H1 (cell line): ENCODE measurements at regions not wholly inside any gene's neighbourhood (a gene's known extent, or its start where the extent isn't known, plus 50 kb on each side); places are given as distances from the start of the nearest gene placed in this dataset.

ENCODE experiments used
- BRCA1 ChIP-seq: IDR thresholded peaks from 2 replicates; pipeline ENCODE4 v1.6.1; 2012; ENCODE audit warnings: low read depth, low read length, improper control_type of control experiment
- CEBPB ChIP-seq: IDR thresholded peaks from 2 replicates; pipeline ENCODE4 v1.6.1; 2012; ENCODE audit warnings: low read depth, low read length
- CHD2 ChIP-seq: IDR thresholded peaks from 2 replicates; pipeline ENCODE4 v1.6.1; 2012; ENCODE audit warnings: low read length, improper control_type of control experiment
- EGR1 ChIP-seq: IDR thresholded peaks from 2 replicates; pipeline ENCODE4 v1.6.1; 2011; ENCODE audit warnings: low read depth, low read length, borderline replicate concordance
- EZH2 ChIP-seq: fragments of 200-600 bp; sonication (generic); IDR thresholded peaks from 2 replicates; pipeline ENCODE4 v1.7.1; 2012; ENCODE audit warnings: low read depth, mild to moderate bottlenecking, moderate library complexity, low read length, inconsistent platforms; ENCODE audit not compliant: severe bottlenecking
- JUN ChIP-seq: IDR thresholded peaks from 2 replicates; pipeline ENCODE4 v1.6.1; 2011; ENCODE audit warnings: low read depth, mild to moderate bottlenecking, improper control_type of control experiment, low read length
- POLR2A ChIP-seq, 2 experiments: IDR thresholded peaks; 1 replicate in 1 of 2; 2 replicates in 1 of 2; pipeline ENCODE4 v1.6.1; 2011; ENCODE audit warnings: low read depth in 2 of 2, low read length in 2 of 2, mild to moderate bottlenecking in 2 of 2; ENCODE audit errors: control extremely low read depth in 1 of 2
- POLR2AphosphoS5 ChIP-seq: IDR thresholded peaks from 2 replicates; pipeline ENCODE4 v1.6.1; 2011; ENCODE audit warnings: low read depth, low read length
- SP2 ChIP-seq: IDR thresholded peaks from 2 replicates; pipeline ENCODE4 v1.6.1; 2012; ENCODE audit warnings: mild to moderate bottlenecking, low read length, inconsistent platforms
- SUZ12 ChIP-seq: fragments of 200-600 bp; sonication (generic); IDR thresholded peaks from 2 replicates; pipeline ENCODE4 v1.6.1; 2012; ENCODE audit warnings: mild to moderate bottlenecking, inconsistent platforms, low read length, moderate library complexity, mixed read lengths
- TBP ChIP-seq: IDR thresholded peaks from 2 replicates; pipeline ENCODE4 v1.6.1; 2011; ENCODE audit warnings: low read depth, low read length, improper control_type of control experiment
- ZNF274 ChIP-seq: IDR thresholded peaks from 2 replicates; pipeline ENCODE4 v1.7.0; 2012; ENCODE audit warnings: low read length, borderline replicate concordance; ENCODE audit errors: extremely low read depth
- TF ChIP-seq, protein P1 (sequence below), 3 experiments: IDR thresholded peaks; 1 replicate in 2 of 3; 2 replicates in 1 of 3; pipeline versions ENCODE4 v1.5.1 to v1.6.1; 2011; ENCODE audit warnings: low read length in 3 of 3, mild to moderate bottlenecking in 3 of 3, inconsistent platforms in 2 of 3, low read depth in 1 of 3, moderate library complexity in 1 of 3; ENCODE audit not compliant: insufficient read depth in 1 of 3; ENCODE audit errors: control extremely low read depth in 1 of 3

DNA sequence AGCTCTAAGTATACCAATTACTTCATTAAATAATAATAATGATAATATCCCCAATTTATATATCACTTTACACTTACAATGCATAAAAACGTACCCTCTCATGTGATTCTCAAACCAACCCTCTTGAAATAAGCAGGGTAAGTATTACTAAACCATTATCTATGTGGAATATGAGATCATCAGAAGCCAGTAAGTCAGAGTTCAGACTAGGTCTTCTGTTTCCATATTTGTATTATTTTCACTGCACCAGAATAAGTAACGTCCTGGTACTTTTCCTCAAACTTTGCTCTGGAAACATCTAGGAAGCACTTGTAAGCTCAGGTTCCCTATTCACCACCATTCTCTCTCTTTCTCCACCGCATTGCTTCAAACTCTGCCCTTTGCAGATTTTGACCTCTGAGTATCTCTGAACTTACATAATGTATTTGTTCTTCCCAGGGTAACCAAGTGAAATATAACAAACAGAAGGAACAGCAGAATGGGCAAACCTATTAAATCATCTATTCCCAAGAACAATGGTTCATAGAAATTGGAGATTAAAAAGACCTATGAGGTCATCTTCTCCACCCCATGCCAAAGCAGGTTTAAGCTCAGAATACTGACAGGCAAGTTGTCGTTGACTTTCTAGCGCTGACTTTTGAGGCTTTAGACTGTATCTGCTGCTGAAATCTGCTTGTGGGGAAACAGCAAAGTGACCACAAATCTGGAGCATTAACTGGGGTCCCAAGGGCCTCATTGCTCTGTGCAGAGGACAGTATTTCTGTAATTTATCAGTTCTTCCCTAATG lies 161.3 kb upstream of the FAR2 start:
- TF ChIP-seq EZH2 (no peak), TBP (no peak), SP2 (no peak), POLR2A (IDR thresholded peaks at IDR 0.05; ENCODE audit: control extremely low read depth in 1 of 2, low read depth in 2 of 2, low read length in 2 of 2) (no peak), CEBPB (no peak), JUN (no peak), CHD2 (no peak), EGR1 (no peak), SUZ12 (no peak), ZNF274 (no peak), BRCA1 (no peak), POLR2AphosphoS5 (no peak)
- TF ChIP-seq, protein P1, sequence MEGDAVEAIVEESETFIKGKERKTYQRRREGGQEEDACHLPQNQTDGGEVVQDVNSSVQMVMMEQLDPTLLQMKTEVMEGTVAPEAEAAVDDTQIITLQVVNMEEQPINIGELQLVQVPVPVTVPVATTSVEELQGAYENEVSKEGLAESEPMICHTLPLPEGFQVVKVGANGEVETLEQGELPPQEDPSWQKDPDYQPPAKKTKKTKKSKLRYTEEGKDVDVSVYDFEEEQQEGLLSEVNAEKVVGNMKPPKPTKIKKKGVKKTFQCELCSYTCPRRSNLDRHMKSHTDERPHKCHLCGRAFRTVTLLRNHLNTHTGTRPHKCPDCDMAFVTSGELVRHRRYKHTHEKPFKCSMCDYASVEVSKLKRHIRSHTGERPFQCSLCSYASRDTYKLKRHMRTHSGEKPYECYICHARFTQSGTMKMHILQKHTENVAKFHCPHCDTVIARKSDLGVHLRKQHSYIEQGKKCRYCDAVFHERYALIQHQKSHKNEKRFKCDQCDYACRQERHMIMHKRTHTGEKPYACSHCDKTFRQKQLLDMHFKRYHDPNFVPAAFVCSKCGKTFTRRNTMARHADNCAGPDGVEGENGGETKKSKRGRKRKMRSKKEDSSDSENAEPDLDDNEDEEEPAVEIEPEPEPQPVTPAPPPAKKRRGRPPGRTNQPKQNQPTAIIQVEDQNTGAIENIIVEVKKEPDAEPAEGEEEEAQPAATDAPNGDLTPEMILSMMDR (IDR thresholded peaks at IDR 0.05; ENCODE audit: control extremely low read depth in 1 of 3, insufficient read depth in 1 of 3, low read depth in 1 of 3, low read length in 3 of 3): no peak
